Loucy (cell line): ENCODE measurements at regions not wholly inside any gene's neighbourhood (a gene's known extent, or its start where the extent isn't known, plus 50 kb on each side); places are given as distances from the start of the nearest gene placed in this dataset.

Source experiments
- EZH2phosphoT487 ChIP-seq: fragments of 200-600 bp; IDR thresholded peaks from 2 replicates; pipeline ENCODE4 v1.6.1; 2018; ENCODE audit warnings: antibody characterized with exemption, mild to moderate bottlenecking, moderate library complexity, borderline replicate concordance
- TF ChIP-seq, protein P1 (sequence below): fragments of 200-600 bp; sonication (generic); conservative IDR thresholded peaks from 2 replicates; pipeline ENCODE4 v1.5.1; 2014; ENCODE audit warnings: mild to moderate bottlenecking, antibody characterized with exemption, low read length

DNA sequence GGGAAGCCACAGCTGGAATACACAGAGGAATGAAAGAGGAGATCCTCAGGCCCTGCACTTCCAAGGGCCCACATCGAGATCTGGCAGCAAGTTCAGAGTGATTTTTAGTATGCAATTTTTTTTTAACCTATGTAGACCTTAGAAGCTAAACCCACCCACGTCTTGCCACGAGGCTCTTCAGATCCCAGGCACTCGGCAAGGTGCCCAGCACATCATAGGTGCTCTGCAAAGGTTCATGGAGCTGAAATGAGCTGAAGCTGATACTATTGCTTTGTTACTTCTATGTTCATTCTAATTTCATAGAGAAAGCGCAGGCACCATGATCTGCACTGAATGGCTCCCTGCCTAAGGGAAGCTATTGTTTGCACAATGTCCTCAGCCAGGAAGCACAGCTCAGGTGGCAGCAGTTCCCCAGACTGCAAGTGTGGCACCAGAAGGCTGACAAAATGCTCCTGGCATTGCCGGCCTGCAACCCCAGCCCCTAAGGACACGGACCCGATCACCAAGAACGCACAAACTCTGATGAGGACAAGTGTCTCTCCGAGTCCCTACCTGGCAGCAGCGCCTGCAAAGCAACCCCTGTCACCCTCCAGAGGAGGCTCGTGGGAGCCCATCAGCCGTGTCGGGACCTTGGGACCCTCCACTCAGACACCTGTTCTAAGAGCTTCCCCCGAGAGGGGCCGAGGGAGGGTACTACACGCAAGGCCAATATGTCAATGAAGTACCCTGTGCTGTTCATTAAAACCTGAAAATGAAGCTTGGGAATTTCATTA lies 264.2 kb downstream of the NPHP4 start:
- TF ChIP-seq, protein P1, sequence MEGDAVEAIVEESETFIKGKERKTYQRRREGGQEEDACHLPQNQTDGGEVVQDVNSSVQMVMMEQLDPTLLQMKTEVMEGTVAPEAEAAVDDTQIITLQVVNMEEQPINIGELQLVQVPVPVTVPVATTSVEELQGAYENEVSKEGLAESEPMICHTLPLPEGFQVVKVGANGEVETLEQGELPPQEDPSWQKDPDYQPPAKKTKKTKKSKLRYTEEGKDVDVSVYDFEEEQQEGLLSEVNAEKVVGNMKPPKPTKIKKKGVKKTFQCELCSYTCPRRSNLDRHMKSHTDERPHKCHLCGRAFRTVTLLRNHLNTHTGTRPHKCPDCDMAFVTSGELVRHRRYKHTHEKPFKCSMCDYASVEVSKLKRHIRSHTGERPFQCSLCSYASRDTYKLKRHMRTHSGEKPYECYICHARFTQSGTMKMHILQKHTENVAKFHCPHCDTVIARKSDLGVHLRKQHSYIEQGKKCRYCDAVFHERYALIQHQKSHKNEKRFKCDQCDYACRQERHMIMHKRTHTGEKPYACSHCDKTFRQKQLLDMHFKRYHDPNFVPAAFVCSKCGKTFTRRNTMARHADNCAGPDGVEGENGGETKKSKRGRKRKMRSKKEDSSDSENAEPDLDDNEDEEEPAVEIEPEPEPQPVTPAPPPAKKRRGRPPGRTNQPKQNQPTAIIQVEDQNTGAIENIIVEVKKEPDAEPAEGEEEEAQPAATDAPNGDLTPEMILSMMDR, result no peak
- no peak for TF ChIP-seq EZH2phosphoT487
